HG03378 (cell line): ENCODE measurements at regions not wholly inside any gene's neighbourhood (a gene's known extent, or its start where the extent isn't known, plus 50 kb on each side); places are given as distances from the start of the nearest gene placed in this dataset.
"Not testable (repeated sequence)": the region's sequence is repeated elsewhere in the genome, so short reads cannot be mapped to it uniquely, and the experiment has no call there.

Source experiments
- ATAC-seq: cut with Tn5 transposase; IDR thresholded peaks from one replicate; pipeline ENCODE4 v1.9.1; 2021; ENCODE audit warnings: mild to moderate bottlenecking, moderate library complexity; ENCODE audit not compliant: unreplicated experiment

DNA sequence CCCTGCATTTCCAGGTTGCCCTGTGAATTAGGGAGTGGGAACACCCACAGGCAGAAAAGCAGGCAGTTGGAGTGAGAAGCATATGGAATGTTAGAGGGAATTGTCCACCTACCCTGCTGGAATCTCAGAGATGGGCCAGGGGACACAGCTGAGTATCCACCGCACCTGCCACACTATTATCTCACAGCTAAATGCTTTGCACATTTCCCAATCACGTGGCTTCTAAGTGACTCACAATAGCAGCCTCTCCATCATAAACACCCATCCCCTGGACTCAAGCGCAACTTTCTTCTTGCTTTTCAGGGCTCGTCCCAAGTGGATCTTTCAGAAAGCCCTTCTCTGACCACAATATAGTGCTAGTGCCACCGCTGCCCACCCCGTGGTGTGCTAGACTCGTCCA is 389.0 kb upstream of the LMCD1 start:
- ATAC-seq: no peak

DNA sequence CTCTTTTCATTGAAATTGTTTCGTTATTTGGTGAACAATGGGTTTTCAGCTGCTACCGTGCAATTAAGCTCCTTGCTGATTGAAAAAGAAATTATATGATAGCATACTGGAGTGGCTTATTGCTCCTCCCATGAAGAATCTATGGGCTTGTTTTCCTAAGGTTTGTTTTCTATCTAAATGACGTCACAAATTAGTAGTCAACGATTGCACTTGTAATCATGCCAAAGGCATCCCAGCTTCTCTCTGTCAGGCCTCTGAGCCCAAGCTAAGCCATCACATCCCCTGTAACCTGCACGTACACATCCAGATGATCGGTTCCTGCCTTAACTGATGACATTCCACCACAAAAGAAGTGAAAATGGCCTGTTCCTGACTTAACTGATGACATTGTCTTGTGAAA is 388.0 kb upstream of the LMCD1 start:
- ATAC-seq: no peak

DNA sequence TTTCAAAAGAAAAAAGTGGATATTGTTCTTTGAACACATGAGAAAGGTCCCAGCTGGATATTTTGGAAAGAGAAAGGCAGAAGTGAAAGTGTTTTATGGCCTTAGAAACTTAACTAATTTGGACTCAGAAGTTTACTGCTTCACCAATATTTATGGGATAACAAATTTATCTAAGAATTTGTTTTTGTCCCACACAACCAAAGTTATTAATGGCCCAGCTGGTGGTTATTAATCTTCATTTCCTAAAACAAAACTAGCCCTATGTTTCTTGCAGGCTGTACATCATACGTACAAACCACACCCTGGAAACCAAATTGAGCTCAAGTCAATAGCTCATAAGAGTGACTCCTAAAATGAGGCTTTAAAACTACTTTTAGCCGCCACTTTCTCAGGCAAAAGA is 372.9 kb upstream of the LMCD1 start:
- no peak for ATAC-seq

DNA sequence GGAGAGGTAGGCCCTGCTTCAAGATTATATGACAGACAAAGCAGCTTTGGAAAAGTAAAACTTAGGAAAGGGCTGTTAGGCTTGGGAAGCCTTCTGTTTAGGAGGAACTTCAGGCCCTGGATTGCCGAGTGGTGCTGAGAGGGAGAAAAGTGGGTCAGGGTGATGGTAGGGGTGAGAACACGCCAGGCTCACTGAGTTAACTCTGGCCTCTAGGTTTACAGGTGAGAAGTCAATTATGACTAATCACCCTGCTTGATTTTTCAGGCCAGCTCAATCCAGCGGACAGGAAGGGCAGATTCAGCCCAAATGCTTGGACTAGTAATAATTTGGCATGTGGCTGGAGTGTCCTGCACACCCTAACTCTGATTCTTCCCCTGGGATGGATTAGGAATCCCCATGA is 365.1 kb upstream of the LMCD1 start:
- ATAC-seq: no peak

DNA sequence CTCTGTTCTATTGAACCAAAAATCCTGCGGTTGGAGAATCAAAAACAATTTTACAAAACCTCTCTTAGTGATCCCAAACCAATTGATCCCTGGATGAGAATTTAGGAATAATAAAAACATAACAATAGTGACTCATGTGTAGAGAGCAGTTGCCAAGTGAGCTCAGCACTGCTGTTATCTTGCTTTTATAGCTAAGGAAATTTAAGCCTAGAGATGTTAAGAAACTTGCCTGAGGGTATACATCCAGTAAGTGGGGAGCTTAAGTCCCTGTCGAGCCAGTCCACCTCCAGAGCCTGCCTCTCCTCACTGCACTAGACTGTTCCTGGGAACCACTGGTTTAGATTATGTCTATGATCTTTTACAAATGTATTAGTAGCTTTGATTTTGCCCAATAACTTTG is 358.4 kb upstream of the LMCD1 start:
- ATAC-seq: no peak

DNA sequence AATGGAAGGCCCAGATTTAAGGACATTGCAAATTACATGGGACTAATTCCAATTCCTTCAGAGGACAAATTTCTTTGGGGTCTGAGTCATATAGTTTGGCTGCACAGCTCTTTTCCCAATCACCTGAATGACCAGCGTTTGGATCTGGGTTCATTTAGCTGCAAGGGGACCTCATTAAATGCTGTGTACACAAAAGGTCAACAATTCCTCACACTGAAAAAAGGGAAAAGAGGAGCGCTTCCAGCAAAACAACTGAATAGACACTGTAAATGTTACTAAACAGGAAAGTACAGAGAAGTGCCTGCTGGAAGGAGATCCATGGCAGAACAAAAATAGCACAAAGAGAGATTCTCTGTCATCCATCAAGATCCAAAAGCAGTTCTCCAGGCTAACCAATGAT is 356.0 kb upstream of the LMCD1 start:
- ATAC-seq: no peak

DNA sequence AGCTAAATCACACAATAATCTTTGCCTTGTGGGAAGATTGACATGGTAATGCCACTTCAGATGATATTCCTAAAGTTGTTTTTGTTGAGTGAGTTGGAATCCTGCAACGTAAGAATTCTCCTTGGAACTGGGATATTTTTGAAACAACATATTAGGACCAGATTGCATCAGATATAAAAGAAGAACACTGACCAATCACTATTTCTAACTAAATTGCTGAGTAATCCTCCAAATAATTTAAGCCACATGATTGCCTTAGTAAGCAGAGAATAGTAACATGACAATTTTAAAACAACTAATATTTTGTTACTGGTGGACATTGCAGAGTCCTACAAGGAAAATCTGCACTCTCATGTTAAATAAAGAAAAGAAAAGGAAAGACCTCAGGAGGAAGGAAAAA is 353.9 kb upstream of the LMCD1 start:
- ATAC-seq: no peak

DNA sequence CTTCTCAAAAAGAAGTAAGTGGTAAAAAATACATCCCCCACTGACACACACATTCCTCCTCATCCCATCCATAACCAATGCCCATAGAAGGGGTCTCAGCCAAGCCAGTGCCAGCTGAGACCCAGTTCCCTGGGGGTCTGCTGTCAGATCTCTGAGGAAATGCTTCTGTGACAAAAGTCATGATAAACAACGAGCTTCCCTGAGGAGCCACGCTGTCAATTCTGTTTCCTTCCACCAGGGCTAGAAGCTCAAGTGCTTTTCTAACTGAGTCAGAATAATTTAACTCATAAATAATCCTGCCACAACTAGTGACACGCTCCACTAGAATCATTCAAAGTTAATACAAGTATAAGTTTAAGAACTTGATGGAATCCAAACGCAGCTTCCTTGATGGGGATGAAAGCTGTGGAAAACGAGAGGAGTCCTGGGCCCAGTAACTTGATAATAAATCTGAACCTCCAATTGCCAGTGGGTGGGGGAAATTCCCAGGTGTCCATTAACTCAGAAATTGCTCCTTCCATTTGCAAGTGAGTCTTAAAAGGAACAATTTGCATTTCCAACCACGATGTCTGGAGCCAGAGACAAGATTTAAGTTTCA is 348.7 kb upstream of the LMCD1 start:
- ATAC-seq: no peak

DNA sequence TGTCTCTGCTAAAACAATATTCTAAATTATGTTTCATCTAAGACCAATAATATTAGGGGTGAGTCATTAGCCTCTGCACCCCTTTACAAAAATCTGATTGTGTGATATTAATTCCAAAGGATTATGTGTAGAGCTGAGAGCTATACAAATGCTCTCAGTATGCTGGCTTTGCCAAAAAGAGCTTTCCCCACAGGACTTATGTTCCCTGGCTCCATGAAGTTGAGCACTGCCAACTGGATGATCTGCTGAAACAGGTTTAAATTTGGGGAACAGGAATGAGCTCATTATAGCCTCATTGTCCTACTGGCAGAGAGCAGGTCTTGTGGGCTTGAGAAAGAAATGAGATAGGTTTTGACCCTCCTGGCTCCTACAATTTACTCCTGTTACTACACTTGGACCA is 347.8 kb upstream of the LMCD1 start:
- ATAC-seq: no peak

DNA sequence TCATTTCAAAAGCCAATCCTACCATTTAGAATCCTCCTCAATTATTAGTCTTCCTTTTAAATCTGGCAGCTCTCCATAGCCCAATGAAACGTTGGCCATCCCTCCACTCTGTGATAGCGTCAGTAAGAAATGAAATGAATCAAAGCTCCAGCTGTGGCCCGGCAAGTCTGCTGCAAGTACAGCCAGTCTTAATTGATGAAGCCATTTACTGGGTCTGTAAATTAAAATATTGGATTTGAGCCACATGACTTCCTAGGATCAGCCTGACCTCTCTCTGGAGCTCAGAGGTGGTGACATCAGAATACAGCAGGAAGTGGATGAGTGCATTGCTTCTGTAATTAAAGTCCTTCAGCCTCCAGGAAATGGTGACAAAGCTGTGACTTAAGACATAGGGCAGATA is 347.0 kb upstream of the LMCD1 start:
- ATAC-seq: no peak

DNA sequence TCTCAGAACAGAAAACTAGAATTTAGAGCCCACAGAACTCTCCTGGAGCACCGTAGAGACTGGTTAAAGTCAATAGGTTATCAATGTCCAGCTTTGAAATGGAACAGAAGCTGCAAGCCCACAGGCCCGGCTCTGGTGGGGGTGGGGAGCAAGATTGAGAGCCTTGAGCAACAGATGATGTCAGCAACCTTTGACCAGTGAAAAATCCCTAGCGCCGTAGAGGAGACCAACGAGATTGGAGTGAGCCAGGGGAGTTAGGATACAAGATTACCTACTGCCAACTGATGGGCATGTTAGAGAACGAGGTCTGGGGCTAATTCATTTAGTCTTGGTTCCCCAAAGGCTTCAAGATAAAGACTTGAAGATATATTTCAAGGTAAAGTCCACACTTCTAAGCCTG is 345.5 kb upstream of the LMCD1 start:
- no peak for ATAC-seq

DNA sequence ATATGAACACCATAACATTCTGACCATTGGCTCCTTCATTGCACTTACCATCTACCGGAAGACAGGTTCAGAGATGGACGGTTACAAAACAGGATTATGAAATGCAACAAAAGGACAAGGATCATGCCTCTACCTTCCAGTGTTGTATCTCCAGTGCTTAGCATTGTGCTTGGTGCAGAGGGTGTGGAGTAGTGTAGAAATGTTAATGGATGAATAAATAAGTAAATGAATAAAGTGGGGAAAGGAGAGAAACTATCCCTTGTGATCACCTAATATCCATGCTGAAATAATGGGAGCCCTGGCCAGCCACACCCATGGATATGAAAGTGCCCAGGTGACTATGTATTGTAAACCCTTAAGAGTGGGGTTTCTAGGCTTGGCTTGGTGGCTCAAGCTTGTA is 344.8 kb upstream of the LMCD1 start:
- ATAC-seq: no peak

DNA sequence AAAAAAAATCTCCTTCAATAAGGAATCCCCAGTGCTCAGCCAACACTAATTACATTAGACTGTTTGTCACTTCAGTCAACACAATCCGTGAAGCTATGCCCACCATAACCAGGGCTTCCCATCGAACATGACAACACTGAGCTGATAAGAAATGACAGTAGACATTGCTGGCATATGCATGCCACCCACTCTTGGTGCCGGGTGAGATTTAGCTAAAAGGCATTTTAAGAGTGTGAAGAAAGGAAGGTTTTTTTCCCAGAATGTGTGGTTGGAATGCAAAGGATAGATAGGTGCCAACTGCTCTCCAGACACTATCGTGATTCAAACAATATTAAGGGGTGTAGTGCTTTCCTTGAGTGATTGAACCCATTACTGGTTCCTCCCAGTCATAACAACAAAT is 344.0 kb upstream of the LMCD1 start:
- no peak for ATAC-seq

DNA sequence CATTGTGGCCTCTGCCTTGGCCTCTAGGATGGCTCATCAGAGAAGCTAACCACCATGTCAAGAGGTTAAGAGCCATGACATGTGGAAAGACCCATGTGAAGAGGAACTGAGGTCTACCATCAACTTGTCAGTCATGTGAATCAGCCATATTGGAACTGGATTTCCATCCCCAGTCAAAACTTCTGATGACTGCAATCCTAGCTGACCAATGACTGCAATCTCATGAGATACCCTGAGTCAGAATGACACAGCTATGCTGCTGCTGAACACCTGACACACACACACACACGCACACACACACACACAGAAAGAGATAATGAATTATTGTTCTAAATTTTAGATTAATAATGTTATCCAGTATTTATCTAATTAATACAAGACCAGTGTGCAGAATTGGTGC is 337.5 kb upstream of the LMCD1 start:
- ATAC-seq: no peak

DNA sequence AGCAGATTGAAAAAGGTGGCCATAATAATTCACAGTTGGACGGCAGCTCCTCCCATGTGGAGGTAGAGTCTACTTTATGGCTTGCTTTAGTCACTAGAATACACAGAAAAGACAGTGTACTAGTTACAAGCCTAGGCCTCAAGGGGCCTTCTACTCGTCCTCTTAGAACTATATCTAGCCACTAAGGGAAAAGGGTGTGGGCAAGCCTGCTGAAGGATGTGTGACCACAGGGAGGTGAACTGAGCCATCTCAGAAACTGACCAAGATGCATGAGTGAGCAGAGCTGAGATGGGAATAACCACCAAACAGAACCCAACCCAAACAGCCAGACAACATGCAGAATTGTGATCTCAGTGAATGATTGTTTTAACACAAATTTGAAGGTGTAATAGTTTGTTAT is 335.6 kb upstream of the LMCD1 start:
- no peak for ATAC-seq

DNA sequence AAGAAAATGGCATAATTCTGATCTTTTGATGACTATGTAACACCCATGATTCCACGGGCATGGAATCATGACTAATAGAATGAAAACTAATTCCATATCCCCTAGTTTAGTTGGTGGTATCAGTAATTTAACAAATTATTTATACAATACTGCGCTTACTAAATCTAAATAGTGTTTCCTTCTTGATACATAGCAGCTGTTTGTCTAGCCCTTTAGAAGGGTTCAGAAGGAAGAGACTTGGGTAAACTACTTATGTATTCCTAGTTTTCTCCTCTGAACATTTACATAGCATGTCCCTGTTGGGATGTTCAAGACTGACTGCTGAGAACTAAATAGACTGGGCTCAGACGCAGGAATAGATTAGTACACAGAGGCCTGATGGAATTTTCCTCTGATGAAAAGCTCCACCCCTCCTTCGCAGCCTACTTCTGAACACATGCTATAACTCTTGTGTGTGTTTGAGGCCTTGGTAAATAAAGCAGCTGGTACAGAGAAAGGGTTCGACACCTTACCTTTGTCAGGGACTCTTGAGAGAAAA is 330.6 kb upstream of the LMCD1 start:
- no peak for ATAC-seq

DNA sequence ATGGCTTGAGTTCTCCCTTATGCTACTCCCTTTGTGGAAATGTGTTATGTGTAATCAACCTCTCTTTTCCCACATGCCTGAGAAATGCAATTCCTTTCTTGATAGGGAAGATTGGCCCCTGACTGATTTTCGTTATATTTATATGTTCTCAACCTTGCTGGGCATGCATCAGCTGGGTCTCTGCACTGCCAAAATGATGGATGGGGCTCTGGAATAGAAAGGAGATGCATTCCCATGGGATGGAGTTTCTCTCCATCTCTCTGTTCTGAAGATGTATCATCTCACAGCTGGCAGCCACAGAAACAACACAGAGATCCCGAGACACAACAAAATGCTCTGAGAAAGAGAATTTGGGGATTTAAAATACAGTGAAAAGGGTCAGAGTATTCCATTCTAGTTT is 327.7 kb upstream of the LMCD1 start:
- ATAC-seq: no peak

DNA sequence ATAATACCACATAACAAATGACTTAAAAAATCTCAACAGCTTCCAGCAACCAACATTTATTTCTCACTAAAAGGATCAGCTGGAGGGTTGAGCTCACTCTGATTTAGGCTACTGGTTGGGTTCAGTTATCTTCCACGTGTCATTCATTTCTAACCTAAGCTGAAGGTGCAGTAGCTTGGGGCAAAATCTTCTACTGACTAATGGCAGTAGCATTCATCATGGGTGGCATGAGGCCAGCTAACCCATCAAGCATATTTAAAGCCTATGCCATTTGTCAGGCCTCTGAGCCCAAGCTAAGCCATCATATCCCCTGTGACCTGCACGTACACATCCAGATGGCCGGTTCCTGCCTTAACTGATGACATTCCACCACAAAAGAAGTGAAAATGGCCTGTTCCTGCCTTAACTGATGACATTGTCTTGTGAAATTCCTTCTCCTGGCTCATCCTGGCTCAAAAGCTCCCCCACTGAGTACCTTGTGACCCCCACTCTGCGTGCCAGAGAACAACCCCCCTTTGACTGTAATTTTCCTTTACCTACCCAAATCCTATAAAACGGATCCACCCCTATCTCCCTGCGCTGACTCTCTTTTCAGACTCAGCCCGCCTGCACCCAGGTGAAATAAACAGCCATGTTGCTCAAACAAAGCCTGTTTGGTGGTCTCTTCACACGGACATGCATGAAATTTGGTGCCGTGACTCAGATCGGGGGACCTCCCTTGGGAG is 324.7 kb upstream of the LMCD1 start:
- not testable (repeated sequence) for ATAC-seq

DNA sequence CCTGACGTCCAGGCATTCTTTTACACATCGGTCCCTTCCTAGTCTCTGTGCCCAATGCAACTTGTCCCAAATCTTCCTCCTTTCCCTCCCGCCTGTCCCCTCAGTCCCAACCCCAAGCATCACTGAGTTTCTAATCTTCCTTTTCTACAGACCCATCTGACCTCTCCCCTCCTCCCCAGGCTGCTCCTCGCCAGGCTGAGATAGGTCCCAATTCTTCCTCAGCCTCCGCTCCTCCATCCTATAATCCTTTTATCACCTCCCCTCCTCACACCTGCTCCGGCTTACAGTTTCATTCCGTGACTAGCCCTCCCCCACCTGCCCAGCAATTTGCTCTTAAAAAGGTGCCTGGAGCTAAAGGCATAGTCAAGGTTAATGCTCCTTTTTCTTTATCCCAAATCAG is 323.1 kb upstream of the LMCD1 start:
- ATAC-seq: not testable (repeated sequence)

DNA sequence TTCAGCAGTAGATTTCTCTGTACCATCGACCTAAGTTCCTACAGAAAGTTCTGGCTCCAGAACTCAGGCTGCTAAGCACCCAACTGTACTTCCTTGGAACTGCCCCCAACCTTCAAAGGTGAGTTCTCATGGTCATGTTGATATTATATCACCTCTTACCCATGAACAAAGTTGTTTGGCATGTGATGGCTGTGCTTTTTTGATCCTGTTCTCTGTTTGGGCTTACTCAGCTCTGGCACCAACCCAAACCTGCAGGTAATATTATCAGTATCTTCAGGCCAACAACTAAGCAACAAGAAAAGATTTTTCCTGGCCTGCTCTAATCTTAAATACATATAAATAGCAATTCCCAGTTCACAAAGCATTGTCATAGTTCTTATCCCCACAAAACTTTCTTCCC is 318.7 kb upstream of the LMCD1 start:
- no peak for ATAC-seq

DNA sequence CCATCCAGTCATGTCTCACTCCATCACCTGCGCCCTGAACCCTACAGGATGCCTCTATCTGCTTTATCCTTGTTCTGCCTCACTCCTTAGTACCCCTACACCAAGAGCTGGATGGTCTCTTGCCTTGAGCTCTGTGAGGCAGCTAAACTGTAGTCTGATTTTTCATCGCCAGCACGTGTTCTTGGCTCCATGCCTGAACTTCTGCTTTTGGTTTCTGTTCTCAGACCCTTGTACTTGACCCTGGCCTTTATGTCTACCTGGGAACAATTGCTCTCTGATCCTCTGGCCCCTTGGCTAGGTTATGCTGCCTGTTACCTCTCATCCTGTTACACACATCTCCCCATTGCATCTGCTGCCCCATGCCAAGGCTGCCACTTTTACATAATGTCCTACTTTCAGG is 318.0 kb upstream of the LMCD1 start:
- peak; percentile 62 for ATAC-seq

DNA sequence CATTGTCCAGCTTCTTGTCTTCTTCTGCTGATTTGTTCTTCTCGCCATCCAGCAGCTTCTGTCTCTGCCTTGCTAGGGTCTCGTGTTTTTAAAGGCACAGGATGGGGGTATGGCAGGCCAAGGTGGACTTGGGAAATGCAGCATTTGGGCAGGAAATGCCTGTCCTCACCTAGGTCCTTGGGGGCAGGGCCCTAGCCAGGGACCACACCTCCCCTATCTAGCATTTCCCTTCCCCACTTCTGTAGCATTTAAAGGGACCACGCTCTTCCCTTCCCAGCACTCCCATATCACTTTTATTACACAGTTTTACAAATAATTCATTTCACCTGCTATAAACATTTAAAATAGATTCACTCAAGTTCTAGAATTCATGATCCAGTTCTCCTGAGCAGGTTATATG is 315.4 kb upstream of the LMCD1 start:
- ATAC-seq: no peak

DNA sequence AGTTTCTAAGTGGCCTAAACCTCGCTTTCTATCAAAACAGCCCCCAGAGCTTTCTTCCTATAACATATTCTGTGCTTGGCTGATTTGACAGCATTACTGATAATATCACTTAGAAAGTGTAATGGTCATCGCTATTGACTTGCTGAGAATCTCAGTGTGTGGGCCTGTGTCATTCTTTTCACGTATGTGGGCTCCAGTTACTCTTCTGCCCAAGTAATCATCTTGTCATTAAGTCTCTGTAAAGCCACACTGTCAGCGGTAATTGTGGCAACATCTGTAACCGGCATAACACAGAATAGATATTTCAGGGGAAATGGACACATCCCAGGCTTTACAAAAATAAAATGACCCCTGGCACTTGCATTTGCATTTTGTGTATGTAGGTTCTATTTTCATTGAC is 313.6 kb upstream of the LMCD1 start:
- ATAC-seq: no peak
